ENCODE measurements at regions not wholly inside any gene's neighbourhood (a gene's known extent, or its start where the extent isn't known, plus 50 kb on each side); places are given as distances from the start of the nearest gene placed in this dataset.

DNA sequence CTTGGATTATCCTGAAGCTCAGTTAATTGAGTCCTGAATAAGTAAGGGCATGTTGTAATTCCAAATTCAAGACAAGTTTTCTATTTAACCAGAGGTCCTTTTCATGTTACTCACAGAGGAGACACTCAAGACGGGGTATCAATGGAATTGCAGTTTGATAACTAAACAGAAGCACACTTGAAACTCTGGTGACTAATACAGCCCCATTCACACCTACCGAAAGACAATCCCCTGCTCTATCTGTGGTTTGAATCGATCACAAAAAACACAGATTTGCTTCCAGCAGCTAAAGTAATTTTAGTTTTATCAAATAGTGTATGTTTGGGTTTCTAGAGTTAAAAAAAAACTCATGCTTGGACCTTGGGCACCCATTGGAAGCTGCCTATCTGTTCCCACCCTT, 60.4 kb downstream of the TEX35 start:
- TF ChIP-seq, protein P1, sequence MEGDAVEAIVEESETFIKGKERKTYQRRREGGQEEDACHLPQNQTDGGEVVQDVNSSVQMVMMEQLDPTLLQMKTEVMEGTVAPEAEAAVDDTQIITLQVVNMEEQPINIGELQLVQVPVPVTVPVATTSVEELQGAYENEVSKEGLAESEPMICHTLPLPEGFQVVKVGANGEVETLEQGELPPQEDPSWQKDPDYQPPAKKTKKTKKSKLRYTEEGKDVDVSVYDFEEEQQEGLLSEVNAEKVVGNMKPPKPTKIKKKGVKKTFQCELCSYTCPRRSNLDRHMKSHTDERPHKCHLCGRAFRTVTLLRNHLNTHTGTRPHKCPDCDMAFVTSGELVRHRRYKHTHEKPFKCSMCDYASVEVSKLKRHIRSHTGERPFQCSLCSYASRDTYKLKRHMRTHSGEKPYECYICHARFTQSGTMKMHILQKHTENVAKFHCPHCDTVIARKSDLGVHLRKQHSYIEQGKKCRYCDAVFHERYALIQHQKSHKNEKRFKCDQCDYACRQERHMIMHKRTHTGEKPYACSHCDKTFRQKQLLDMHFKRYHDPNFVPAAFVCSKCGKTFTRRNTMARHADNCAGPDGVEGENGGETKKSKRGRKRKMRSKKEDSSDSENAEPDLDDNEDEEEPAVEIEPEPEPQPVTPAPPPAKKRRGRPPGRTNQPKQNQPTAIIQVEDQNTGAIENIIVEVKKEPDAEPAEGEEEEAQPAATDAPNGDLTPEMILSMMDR (IDR thresholded peaks at IDR 0.05), result no peak
- no peak for TF ChIP-seq POLR2A (IDR thresholded peaks at IDR 0.05)
